IPS DF 4.7 (cell line): ENCODE measurements at regions not wholly inside any gene's neighbourhood (a gene's known extent, or its start where the extent isn't known, plus 50 kb on each side); places are given as distances from the start of the nearest gene placed in this dataset.

ENCODE experiments used
- DNase-seq: peaks from one replicate; pipeline ENCODE4 v3.0.0-alpha.2; 2013; ENCODE audit warnings: low spot score; ENCODE audit errors: extremely low read depth

DNA sequence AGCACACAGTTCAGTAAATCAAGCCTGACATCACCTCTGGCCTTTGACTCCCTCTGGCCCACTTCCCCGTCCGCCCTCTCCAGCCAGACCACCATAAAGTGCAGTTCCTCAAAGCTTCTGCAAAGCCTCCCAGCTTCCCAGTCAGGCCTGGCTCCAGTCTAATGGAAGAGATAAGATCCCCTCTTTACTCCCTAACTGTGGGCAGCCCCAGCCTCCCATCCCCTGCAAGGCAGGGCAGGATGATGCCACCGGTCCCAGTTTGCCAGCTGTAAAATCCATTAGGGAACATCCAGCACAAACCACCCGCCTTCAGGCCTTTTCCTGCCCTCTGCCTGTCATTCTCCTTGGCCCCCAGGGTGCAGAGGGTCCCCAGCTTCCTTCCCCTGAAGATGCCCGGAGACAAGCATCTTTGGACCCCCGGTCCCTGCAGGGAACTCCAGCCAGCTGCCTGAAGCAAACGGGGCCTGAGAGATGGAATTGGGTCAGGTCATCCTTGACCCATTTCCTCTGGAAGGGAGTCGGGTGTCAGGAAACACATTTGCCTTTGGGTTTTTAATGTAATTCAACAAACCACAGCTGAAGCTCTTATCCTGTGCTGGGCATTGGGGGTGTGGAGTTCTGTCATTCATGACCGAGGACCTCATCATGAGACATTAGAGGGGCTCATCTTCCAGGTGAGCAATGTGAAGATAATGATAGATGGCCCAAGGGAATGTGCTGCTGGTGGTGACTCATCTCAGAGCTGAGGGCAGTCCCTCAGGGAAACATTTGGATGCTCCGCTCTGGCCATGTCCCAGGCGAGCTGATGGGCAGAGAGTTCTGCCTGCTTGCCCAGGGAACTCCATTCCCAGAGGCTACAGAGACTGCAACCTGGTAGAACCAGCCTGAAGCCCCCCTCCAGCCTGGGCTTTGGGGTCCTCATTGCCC, 93.8 kb upstream of the CLMN start:
- no peak for DNase-seq

DNA sequence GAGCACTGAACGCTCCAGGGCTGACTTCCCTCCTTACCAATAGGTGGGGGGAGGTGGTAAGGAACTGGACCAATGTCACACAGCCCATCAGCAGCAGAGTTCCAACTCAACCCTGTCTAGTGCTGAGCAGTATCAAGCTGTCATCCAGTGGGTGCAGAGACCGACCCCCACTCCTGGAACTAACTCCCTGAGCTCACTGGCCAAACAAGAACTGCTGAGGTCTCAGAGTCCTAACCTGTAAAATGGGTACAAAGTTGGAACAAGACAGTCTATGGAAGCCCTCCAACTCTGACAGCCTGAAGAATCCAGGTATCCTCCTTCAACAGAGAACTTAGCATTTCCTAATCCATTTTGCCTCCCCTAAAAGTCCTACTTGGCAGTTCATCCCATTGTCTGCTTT, 91.1 kb upstream of the CLMN start:
- no peak for DNase-seq

DNA sequence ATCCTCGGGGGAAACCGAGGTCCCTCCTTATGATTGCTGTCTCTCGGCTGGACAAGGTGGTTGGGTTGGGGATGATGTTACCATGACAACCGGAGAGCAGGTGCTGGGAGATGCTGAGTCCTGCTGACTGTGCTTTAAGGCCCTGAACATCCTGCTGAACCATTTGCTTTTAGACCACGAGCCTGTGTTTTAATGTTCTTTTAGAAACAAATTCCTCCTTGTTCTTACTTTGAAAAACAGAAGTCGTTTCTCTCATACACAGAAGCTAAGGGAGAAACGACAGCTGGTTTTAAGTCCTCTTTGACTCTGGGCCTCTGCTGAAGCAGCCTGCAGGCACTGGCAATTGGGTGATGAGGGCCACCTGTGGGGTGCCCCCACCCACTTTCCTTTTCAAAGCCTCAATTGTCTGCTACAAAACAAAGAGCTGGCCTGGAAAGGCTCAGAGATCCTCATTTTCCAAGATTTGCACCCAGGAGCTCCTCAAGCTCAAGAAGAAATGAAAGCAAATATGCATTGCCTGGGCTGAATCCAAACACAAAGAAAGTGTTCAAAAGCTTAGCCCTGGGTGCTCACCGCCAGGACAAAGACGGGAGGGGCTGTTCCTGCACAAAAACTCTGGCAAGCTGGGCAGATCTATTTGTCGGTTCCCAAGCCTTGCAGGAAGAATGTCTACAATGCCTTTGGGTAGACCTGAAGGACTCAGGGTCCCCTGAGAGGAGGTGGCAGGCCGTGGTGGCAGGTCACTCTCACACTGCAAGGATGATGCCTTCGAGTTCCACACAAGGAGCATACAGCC, 90.0 kb upstream of the CLMN start:
- DNase-seq = no peak

DNA sequence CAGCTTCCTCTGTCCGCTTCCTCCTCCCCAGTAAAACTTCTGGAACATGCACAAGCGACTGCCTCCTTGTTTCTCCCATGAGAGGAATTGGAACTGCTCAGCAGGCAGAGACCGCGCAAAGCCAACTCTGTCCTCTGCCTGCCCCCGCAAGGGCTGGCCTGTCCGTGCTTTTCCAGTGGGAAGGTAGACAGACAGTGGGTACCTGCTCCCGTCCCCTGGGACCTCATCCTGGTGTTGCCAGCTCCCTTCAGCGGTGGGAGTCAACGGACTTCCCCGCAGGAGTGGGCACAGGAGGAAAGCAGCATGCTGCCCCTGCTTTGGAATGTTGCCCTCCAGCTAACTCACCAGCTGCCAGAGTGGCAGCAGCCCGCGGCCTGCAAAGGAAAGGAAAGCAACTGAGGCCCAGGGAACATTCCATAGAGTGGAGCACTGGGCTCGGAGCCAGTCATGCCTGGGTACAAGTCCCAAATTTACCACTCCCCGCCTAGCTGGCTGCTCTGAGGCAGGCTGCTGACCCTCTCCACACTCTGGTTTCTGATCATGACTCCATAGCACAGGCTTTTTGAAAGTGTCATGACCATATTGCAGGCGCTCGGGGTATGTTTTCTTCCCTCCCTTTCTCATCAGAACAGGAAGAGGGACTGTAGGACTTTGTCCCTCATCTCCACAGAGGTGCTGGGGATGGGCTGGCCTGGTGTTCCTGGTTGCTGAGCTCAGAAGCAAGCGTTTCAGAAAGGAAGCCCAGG, 89.2 kb upstream of the CLMN start:
- no peak for DNase-seq

DNA sequence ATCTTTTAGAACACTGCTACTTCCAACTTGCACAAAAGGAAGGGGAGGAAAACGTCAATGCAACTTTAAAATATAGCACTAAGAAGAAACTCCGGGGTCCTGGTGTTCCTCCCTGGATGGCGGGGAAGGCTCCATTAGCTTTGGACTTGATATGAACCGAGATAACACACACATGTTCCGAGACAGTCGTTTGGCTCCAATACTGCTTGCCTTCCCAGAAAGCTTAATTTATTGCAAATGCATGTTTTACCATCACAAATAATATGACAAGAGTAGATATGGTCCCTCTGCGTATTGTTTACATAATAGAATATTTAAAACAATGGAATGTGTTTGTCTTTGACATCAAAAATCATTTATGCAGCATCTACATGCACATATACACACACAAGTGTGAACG, 87.6 kb upstream of the CLMN start:
- DNase-seq = no peak

DNA sequence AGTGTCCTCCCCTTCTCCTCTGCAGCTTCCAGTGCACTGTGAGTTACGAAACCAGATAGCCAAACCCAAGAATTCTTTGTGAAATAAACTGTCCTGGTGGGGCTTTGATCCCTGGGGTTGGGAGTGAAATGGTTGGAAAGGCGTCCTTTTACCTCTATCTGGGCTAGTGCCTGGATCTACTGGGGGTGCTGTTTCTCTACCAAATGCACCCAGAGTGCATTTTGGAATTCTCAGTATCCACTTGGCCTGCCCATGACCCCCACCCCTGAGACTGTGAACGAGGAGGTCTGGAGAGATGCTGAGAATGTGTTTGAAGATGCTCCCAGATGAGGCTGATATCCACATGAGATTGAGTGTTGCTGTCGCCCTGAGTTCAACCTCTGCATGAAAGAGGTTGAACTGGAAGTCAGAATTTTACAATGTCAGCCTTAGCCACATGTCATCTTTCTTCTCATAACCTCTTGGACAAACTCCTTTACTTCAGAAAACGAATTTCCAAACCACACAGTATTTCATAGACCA, 87.1 kb upstream of the CLMN start:
- no peak for DNase-seq

DNA sequence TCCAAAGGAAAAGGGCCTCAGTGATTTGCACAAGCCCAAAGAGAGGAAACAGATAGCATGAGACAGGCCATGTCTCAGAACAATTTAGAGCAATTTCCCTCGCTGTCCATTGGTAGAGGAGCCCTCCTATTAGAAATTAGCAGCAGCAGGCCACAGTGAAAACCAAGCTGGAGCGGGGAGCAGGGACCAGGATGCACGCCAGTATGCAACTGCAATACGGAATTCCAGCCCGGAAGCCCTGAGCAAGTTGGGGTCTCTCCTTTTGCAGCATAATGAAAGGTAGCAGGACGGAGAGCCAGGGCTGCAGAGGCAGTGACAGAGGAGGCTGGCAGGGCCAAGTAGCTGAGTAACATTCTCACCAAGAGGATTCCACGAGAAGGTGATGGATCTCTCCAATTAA, 84.9 kb upstream of the CLMN start:
- no peak for DNase-seq

DNA sequence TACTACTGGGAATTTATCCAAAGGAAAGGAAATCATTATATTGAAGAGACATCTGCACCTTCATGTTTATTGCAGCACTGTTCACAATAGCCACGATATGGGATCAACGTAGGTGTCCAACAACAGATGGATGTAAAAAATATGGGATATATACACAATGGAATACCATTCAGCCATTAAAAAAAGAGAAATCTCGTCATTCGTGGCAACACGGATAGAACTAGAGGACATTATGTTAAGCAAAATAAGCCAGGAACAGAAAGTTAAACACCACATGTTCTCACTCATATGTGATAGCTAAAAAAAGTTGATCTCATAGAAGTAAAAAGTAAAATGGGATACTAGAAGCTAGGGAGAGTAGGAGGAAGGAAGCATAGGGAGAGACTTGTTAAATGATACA, 82.9 kb upstream of the CLMN start:
- DNase-seq = no peak

DNA sequence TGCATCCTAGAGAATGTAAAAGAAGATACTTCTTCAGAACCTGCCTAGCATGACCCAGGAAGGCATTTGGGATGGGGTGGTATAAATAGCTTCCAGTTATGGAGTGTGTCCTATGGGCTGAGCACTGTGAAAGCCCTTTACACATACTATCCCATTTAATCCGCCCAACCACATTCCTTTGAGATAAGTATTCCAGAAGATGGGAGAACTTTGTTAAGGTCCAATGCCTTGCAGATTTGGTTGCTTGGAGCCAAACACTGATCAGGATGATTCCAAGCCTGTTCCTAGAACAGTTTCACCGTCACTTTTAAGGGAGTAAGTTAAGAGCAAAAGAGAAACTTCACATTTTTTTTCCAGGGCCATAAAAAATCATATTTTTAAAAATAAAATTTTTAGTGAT, 82.5 kb upstream of the CLMN start:
- no peak for DNase-seq

DNA sequence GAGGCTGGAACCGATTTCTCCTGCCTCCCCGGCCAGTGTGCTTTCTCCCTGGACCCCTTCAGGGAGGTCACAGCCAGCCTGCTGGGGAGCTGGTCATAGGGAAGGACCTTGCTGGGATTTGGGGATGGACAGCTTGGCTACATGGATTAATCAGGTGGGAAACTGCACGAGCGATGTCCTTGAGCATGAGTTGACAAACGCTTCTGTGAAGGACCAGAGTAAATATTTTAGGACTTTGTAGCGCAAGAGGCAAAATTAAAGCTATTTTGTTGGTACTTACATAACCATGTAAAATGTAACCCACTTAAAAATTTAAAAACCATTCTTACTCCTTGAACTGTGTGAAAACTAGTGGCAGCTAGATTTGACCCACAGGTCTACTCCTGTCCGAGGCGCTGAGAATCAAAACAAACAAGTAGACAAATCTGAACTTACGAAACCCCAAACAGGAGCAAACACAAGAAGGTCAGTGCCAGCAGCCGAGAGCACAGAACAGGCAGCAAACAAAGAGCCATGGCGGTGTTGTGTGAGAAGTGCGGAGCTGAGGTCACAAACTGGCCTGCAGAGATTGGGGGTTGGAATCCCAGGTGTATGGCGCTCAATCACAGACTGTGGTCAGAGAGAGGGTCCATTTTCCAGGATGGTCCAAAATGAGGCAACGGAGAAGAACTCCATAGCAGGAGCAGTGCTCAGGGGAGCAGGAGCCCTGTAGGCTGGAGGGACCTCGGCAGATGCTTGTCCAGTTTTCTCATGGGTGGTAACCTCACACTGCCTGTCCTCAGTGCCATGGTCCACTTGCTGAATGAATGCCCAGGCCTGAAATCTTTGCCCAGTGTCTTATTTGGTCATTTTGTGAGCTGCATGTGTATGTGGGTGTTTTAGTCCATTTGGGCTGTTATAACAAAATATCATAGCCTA, 79.2 kb upstream of the CLMN start:
- DNase-seq = no peak

DNA sequence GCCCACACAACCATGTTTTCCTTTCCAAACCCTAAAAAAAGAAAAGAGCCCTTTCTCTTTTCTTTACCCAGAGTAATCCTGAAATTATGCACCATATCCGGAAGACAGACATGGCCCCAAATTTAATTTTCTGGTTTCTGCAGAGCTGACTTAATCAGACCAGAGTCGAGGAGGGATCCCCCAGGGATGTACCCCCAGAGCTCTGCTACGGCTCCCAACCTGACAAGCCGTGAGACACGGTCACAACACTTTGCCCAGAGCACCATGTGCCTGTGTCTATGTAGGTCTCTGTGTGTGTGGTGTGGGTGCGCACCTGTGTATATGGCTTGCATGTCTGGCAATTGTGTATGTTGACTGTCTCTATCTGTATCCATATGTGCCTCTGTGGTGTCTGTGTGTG, 77.6 kb upstream of the CLMN start:
- no peak for DNase-seq

DNA sequence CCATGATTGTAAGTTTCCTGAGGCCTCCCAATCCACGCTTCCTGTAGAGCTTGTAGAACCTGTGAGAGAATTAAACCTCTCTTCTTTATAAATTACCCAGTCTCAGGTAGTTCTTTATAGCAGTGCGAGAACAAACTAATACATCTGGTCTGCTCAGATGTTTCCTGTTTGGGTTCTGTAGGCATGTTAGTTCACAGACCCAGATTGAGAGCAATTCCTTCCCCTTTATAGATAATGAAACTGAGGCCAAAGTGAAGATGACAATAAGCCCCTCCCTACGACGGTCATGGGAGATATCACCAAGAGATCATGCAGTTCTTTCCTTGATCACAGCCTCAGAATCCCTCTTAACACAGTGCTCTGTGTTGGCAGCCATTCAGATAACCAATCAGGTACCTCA, 76.5 kb upstream of the CLMN start:
- no peak for DNase-seq

DNA sequence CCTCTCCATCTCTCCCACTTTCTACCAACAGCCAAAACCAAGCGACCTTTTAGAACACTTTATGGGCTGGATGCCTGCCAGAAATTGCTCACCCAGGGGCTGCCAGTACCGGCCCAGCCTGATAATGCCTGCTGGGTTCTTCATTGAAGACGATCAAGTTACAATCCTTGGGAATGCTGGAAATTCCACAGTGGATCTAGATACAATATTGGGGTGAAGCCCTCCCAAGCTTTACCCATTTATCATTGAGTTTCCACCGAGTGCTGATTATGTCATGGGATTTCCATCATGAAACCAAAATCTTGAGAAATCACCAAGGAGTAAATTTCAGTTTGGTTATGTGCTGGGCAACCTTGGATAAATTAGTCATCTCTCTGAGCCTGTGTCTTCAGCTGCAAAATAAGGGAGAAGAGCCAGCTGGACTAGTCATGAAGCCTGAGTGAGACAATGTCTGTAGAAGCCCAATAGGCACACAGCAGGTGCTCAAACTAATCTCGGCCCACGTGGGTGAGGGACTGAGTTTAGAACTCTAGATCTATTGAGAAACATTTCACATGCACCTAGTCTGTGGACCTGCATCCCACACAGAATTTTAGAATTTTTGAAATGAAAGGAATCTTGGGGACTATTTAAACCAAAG, 75.5 kb upstream of the CLMN start:
- DNase-seq = no peak

DNA sequence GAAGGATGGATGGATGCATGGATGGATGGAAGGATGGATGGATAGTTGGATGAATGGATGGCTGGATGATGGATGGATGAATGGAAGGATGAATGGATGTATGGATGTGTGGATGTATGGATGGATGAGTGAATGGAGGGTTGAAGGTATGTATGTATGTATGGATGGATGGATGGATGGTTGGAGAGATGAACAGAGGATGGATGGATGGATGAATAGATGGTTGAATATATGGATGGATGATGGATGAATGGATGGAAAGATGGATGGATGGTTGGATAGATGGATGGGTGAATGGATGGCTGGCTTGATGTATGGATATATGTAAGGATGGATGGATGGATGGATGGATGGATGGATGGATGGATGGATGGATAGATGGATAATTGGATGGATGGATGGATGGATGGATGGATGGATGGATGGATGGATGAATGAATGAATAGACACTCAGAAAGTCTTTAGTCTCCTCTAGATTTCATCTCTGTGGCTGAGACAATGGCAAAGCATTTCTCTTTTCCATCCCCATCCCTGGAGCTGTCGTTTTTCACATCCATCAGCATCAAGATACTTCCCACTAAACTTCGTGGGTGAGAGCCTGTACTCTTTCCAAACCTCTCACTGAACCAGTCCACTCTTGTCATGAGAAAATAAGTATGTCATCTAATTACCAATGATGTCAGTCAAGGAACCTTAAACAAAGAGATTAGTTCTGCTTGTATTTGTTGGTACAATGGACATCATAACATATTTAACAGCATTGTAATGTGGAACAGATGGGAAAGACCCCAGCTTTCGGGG, 74.8 kb upstream of the CLMN start:
- DNase-seq = no peak

DNA sequence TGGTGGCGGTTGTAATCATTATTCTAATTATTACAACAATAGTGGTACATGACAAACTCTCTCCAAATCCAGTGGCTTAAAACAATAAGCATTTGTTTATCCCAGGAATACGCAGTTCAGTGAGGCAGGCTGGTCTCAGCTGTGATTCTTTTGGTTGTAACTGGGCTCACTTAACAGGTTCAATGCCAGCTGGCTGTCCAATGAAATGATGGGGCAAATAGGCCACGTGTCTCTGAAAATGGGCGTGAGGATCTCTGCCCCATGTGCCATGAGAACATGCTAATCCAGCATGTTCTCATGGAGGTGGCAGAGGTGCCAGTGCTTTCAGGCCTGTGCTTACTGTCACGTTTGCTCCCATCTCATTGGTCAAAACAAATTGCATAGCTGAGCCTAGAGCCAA, 73.1 kb upstream of the CLMN start:
- no peak for DNase-seq

DNA sequence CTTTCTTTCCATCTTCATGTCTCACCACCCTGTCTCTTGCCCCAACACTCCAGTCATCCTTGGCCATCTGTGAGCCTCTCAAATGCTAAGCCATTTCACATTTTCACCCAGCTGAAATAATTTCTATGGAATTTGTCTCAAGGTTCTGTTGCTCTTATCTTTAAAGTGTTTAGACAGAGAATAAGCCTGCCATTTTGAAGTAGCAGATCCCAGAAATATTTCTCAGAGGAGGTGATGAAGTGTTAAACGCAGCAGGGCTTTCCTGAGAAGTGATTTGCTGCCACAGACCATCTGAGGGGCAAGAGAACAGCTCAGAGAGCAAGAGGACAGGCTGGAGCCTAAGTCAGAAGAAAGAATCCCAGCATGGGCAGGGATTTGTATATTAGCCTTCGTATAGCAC, 71.6 kb upstream of the CLMN start:
- no peak for DNase-seq

DNA sequence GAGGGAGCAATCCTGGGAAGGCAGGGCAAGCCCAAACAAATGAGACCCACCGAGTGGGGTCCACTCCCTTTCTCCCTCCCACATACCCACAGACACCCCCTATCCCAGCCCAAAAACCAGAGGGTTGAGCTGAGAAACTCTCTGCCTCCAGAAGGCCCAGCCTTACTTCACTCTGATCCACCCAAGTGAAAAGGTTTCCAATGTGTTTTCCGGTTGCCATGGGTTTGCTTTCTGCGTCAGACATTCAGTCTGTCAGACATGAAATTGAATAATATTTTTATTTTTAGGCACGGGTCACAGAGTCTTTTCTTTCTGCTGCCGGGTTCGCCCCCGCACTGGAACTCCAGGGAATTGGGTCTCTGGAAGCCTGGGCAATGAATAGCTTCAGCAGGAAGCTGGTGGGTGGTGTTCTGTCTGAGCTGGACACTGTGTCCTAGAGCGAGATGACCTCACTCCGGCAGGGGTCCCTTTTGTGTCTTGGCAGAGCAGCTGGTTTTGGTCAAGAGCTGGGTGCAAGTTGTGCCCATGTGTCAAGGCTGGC, 69.8 kb upstream of the CLMN start:
- DNase-seq = no peak

DNA sequence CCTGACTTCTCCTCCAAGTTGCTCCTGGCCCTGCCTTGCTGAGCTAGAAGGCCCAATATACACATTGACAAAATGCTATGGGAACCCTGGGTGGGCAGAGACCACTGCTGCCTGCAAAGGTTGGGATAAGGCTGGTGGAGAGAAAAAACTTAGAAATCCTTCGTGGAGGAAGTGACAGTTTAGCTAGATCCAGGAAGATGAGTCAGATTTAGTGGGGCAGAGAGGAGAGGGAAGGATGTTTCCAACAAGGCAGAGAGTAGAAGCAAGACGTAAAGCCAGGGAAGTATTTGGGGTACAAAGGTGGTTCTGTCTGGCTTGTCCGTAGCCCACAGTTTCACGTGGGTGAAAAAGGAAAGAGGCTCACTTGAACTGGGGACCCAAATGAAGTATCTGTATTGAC, 69.0 kb upstream of the CLMN start:
- no peak for DNase-seq

DNA sequence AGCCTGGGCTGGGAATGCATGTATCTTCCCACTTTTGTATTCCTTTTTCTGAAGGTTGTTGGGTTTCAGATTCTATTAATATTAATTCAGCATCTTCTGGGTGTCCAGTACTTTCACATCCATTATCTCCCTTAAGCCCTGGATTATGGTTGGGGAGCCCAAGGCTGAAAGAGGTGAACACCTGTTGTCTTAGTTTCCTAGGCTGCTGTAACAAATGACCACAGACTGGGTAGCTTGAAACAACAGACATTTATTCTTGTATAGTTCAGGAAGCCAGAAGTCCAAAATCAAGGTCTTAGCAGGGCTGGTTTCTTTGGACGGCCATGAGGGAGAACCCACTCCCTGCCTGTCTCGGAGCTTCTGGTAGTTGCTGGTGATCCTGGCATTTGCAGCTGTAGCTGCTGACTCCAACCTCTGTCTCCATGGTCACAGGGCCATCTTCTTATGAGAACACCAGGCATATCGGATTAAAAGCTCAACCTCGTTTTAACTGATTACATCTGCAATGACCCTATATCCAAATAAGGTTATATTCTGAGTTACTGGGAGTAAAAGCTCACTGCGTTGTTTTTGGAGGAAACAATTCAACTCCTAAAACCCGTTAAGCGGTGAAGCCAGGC, 68.2 kb upstream of the CLMN start:
- no peak for DNase-seq
